ENCODE measurements at regions not wholly inside any gene's neighbourhood (a gene's known extent, or its start where the extent isn't known, plus 50 kb on each side); places are given as distances from the start of the nearest gene placed in this dataset.
A peak's percentile ranks its signal among the peaks of the same experiment; 100 is the strongest.

DNA sequence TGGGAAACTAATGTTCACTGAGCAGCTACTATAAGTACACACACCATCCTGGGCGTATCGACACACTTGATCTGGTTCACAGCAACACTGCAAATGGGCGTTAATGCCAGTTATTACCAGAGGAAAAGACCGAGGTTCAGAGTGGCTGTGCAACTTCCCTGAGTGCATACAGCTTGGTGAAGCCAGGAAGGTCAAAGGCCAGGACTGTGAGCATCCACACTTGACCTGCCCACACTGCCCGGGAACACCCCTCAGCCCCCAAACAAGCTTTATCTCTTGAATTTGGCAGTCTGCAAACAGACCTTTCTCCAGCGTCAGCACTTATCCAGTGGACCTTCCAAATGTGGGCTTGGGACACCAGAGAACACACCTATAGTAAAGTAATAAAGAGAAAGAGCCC, 312.6 kb downstream of the BCL11B start:
- DNase-seq (ENCODE audit: low spot score) = no peak

- DNase-seq (ENCODE audit: low spot score) = no peak
Observed at GRCh38 chr14:98959958-98960616, 311.9 kb downstream of the BCL11B start.

GRCh38 chr14:98960617-98961013, 311.4 kb downstream of the BCL11B start:
- no peak for DNase-seq (ENCODE audit: low spot score)

DNA sequence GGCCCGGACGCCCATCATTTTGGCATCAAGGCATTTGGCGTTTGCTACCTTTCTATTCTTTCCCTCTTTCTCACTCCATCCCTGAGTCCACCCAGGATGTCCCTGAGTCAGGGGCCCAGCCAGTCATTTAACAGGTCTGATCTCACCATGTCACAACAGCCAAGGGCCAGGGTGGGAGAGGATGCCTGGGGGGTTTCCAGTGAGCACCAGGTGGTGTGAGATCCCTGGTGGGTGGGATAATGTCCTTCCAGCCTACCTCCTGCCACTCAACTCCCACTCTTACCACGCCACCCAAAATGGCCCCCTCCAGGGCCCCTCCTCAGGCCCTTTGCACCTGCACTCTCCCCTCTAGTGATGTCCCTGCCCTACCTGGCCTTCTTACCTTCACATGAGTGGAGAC, 310.8 kb downstream of the BCL11B start:
- no peak for DNase-seq (ENCODE audit: low spot score)

DNA sequence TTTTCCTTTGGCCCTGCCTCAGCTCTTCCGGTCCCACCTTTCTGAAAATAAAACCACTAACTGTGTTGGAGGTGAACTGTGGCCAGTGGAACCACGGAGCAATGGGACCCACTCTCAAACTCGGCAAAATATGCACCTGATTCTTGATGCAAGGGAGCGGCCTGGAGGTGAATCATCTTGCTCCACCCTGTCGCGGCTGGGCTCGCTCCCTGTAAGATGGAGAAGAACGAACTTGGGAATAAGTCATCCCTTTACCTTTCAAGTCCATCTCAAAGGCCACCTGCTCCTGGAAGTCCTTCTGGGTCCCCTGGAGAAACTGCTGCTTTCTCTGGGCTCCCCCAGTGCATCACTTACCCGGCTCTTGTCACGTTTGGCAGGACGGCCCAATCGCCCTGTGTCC, 309.9 kb downstream of the BCL11B start:
- DNase-seq (ENCODE audit: low spot score) = no peak

- no peak for DNase-seq (ENCODE audit: low spot score)
Observed at GRCh38 chr14:98963610-98964009, 308.4 kb downstream of the BCL11B start.

- DNase-seq (ENCODE audit: low spot score) = no peak
Observed at GRCh38 chr14:98964171-98964570, 307.8 kb downstream of the BCL11B start.

DNA sequence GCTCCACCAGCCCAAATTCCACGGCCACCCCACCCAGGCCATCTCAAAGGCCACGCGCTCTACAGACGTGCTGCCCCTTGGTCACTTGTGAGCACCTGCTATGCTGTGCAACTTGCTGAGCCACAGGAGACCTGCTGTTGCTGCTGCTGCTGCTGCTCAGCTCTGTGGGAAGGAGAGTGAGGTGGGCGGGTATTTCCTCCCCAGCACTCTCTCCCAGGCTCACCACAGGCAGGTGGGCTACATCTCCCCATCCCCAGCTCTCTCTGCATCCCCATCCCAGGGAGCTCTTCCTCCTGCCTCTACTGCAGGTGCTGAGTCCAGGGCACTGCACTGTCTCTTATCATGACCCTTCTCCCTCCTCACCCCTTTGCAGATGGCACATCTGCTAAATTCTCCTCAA, 306.9 kb downstream of the BCL11B start:
- DNase-seq (ENCODE audit: low spot score) = no peak

DNA sequence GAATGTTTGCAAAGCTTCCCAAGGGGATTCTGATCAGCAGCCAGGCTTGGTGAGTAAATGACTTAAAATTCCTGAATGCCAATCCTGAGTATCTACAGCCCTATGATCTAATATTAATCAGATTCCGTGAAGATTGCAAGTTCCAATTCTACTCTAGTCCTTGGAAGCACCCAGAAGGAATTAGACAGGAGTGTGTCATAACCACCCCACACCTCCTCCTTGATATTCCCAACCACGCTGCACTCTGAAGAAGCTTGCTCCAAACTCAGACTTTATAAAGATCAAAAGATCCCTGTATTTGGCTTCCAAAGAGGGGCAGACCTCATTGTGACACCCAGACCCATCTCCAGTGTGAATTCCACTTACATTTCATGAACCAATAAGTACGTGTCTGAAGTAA, 306.0 kb downstream of the BCL11B start:
- no peak for DNase-seq (ENCODE audit: low spot score)

- no peak for DNase-seq (ENCODE audit: low spot score)
Observed at GRCh38 chr14:98966475-98967162, 305.4 kb downstream of the BCL11B start.

GRCh38 chr14:98974113-98974512, 297.9 kb downstream of the BCL11B start:
- no peak for DNase-seq (ENCODE audit: low spot score)

- no peak for DNase-seq (ENCODE audit: low spot score)
Observed at GRCh38 chr14:98976271-98976670, 295.7 kb downstream of the BCL11B start.

DNA sequence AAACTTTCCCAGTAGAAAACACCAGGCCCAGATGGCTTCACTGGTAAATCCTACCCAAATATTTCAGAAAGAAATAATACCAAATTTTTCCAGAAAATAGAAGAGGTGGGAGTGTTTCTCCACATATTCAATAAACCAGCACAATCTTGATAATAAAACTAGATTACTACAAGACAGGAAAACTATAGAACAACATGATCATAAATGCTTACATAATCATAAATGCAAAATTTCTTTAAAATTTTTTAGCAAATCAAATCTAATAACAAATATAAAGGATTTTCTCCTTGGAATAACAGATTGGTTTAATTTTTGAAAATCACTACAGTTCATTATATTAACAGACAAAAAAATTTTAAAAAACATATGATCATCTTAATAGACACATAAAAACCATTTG, 294.5 kb downstream of the BCL11B start:
- no peak for DNase-seq (ENCODE audit: low spot score)

DNA sequence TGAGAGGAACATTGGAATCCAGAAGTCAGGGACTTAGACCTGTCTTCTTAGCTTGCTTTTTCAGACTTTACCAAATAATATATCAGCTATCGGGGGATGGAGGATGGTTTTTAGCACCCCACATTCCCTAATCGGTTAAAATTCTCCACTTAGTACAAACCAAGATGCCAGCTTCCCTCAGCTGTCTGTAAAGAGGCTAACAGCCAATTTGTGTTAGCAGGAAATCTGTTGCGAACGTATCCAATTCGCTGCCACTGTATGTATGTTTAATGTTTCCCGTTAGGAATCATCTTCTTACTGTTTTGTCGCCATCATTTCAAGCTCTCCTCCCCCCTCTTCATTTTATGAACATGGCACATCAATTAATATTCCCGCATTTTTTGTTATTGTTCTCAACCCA, 289.0 kb downstream of the BCL11B start:
- DNase-seq (ENCODE audit: low spot score) = no peak

- DNase-seq (ENCODE audit: low spot score) = no peak
Observed at GRCh38 chr14:98984027-98984718, 287.8 kb downstream of the BCL11B start.

GRCh38 chr14:98984719-98985041, 287.3 kb downstream of the BCL11B start:
- no peak for DNase-seq (ENCODE audit: low spot score)

GRCh38 chr14:98993818-98994217, 278.2 kb downstream of the BCL11B start:
- no peak for DNase-seq (ENCODE audit: low spot score)

DNA sequence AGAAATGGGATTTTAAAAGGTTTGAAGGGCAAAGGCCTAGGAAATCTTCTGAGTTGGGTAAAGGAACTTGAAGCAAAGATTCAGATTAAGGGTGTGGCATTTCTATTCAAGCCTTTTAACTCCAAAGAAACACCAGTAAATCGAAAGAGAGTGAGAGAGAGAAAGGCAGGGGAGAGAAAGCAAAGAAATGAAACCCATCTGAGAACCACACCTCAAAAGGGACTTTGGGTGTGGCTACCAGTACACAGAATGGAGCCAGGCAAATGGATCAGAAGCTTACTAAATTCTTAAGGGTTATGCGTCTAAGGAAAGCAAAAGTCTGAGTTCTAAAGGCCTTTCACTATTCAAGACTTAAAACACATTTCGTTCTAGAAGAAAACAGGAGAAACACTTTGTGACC, 277.4 kb downstream of the BCL11B start:
- no peak for DNase-seq (ENCODE audit: low spot score)

GRCh38 chr14:98997526-98998205, 274.3 kb downstream of the BCL11B start:
- DNase-seq (ENCODE audit: low spot score) = no peak

DNA sequence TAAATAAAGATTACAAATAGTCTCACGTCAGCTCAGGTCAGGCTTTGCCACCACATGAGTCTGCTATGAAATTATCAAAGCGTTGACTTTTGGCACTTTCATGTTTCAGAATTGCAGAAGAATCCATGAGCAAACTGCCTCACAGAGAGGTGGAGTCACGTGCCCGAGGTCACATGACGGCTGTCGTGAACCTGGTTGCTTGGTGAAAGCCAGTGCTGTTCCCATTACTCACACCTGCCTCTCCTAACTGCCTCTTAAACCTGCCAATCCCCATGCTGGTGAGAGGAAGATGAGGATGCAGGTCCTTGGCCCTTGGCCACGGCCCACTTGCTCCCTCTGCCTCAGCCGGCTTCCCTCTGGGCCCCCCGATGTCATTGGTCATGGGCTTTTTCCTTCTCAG, 272.7 kb downstream of the BCL11B start:
- no peak for DNase-seq (ENCODE audit: low spot score)

GRCh38 chr14:98999901-99000300, 272.1 kb downstream of the BCL11B start:
- DNase-seq (ENCODE audit: low spot score) = no peak

GRCh38 chr14:99001241-99001640, 270.8 kb downstream of the BCL11B start:
- DNase-seq (ENCODE audit: low spot score) = peak; percentile 55

GRCh38 chr14:99003646-99004045, 268.4 kb downstream of the BCL11B start:
- DNase-seq (ENCODE audit: low spot score) = no peak

All from left forelimb (tissue), 1 donor.